HAP-1 (cell line): ENCODE measurements at regions not wholly inside any gene's neighbourhood (a gene's known extent, or its start where the extent isn't known, plus 50 kb on each side); places are given as distances from the start of the nearest gene placed in this dataset.

Experiments used
- DNase-seq, 2 experiments: peaks; one replicate each; pipeline ENCODE4 v3.0.0-alpha.2; 2016 to 2020; ENCODE audit warnings: low spot score in 2 of 2
- H3K27me3 ChIP-seq: fragments of 250-450 bp; sonication (Bioruptor Pico); 2 replicates; pipeline ENCODE4 v1.5.1; 2020; ENCODE audit warnings: low read depth, mild to moderate bottlenecking, moderate library complexity
- H3K36me3 ChIP-seq: fragments of 250-450 bp; sonication (Bioruptor Pico); replicated peaks from 2 replicates; pipeline ENCODE4 v1.5.1; 2020; ENCODE audit warnings: mild to moderate bottlenecking
- H3K4me1 ChIP-seq: fragments of 250-450 bp; sonication (Bioruptor Pico); 2 replicates; pipeline ENCODE4 v1.5.1; 2020; ENCODE audit warnings: mild to moderate bottlenecking
- H3K4me3 ChIP-seq: fragments of 250-450 bp; sonication (Bioruptor Pico); 2 replicates; pipeline ENCODE4 v1.5.1; 2020; ENCODE audit warnings: mild to moderate bottlenecking, moderate library complexity
- H3K9me3 ChIP-seq: fragments of 250-450 bp; sonication (Bioruptor Pico); 2 replicates; pipeline ENCODE4 v1.5.1; 2020; ENCODE audit warnings: mild to moderate bottlenecking, moderate library complexity
- in situ Hi-C: fragments of 300-500 bp; cut with MboI; formaldehyde crosslinking; loops from 3 replicates; pipeline ENCODE4 v1.14.3; 2020; ENCODE audit warnings: low sequenced_read_pairs, inconsistent platforms, mixed read lengths

GRCh38 chr20:50321797-50322480 lies 131.3 kb downstream of the CEBPB start:
- in situ Hi-C loops: no loop called here
- Histone ChIP-seq H3K36me3 (no peaks in the 10 kb centered on the region), H3K4me3 (no peak overlapping the region), H3K27me3 (no peaks in the 10 kb centered on the region), H3K4me1 (no peaks in the 10 kb centered on the region), H3K9me3 (no peaks in the 10 kb centered on the region)
- DNase-seq: no peak

GRCh38 chr20:50322703-50323131 lies 132.1 kb downstream of the CEBPB start:
- no peaks in the 10 kb centered on the region for H3K9me3 ChIP-seq
- H3K27me3 ChIP-seq: no peaks in the 10 kb centered on the region
- no peaks in the 10 kb centered on the region for H3K4me1 ChIP-seq
- no peak for DNase-seq
- in situ Hi-C loops: no loop called here
- no peaks in the 10 kb centered on the region for H3K36me3 ChIP-seq
- H3K4me3 ChIP-seq: no peak overlapping the region

DNA sequence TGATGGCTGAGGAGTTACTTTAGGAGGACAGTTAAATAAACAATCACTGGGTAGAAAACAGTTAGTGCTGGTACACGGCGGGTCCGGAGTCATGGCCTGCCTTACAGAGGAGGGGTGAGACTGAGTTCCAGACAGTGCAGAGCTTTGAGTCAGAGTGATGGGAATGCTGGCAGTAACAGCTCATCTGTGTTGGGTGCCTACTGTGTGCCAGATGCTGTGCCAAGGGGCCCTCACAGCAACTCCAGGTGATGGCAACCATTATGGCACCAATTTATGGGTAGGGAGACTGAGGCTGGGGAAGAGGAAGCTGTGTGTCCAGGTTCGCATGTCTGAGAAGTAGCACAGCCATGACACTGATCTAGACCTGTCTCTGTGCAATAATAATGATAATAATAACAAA lies 132.6 kb downstream of the CEBPB start:
- no peak for DNase-seq
- no peaks in the 10 kb centered on the region for H3K9me3 ChIP-seq
- H3K4me1 ChIP-seq: no peaks in the 10 kb centered on the region
- no peaks in the 10 kb centered on the region for H3K27me3 ChIP-seq
- H3K36me3 ChIP-seq: no peaks in the 10 kb centered on the region
- in situ Hi-C loops: no loop called here
- no peak overlapping the region for H3K4me3 ChIP-seq

DNA sequence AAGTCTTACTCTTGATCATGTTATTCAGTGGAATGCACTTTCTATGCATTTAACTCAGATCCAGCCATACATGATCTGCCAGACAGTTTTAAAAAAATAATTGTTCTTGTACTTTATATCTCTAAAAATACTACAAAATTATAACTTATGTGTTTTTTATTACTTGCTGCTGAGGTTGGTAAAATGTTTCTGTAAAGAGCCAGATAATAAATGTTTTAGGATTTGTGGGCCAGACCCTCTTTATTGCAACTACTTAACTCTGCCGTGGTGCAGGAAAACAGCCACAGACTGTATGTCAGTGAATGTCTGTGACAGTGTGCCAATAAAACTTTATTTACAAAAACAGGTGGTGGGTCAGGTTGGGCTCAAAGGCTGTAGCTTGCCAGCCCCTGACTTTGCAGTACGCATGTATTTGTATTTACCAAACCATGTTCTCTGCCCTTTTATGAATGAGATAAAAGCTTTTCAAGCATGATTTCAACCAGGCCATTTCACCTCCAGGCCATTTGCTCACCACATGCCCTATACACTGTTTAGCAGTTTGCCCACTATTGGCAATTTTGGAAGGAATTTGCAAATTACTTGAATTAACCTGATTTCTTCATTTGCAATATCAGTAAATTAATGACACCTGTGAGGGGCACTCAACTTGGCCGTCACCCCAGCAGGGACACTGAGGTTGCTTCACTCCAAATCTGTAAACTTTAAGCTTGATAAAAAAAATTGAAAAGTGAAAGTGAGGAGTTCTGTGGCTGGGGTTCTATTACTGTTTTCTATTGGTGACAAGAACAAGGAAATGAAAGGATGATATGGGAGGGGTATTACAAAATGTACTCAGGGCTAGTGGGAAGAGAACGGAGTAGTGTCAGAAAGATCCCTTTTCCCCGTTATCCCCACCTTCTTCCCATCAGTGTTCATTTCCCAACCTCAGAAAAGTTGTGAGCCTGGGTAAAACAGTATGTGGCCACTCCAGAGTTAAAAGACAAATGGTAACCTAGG lies 133.4 kb downstream of the CEBPB start:
- Histone ChIP-seq H3K36me3 (no peaks in the 10 kb centered on the region), H3K4me1 (no peaks in the 10 kb centered on the region), H3K27me3 (no peaks in the 10 kb centered on the region), H3K4me3 (no peak overlapping the region), H3K9me3 (no peaks in the 10 kb centered on the region)
- in situ Hi-C loops: no loop called here
- no peak for DNase-seq

DNA sequence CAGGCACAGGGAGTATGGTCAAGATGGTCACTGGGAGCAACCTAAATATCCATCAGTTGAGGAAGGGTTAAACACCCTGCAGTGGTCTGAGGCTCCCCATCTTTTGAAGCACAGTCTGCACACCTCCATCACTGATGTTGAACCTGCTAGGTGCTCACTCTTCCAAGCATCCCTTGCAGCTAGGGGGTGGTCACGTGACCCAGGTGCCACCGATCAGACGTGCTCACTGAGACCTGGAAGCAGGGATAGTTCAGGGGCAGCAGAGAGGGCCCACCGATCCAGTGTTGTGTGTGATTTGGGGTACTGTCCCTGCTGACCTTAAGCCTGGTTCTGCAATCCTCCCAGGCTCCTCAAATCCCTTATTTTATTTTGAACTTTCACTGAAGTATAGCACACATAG lies 134.6 kb downstream of the CEBPB start:
- no peak overlapping the region for H3K4me3 ChIP-seq
- in situ Hi-C loops: no loop called here
- no peaks in the 10 kb centered on the region for H3K4me1 ChIP-seq

GRCh38 chr20:50325651-50326050 lies 135.0 kb downstream of the CEBPB start:
- no peaks in the 10 kb centered on the region for H3K4me1 ChIP-seq
- H3K36me3 ChIP-seq: no peaks in the 10 kb centered on the region
- DNase-seq: no peak
- H3K4me3 ChIP-seq: no peak overlapping the region
- no peaks in the 10 kb centered on the region for H3K9me3 ChIP-seq
- in situ Hi-C loops: no loop called here
- H3K27me3 ChIP-seq: no peaks in the 10 kb centered on the region

More for the DNA sequence above, 134.6 kb downstream of the CEBPB start:
- H3K9me3 ChIP-seq: no peaks in the 10 kb centered on the region
- no peak for DNase-seq
- H3K36me3 ChIP-seq: no peaks in the 10 kb centered on the region
- H3K27me3 ChIP-seq: no peaks in the 10 kb centered on the region

- no peak overlapping the region for H3K4me3 ChIP-seq
Measured at GRCh38 chr20:50327666-50328065, 137.0 kb downstream of the CEBPB start.

GRCh38 chr20:50328222-50328979 lies 137.8 kb downstream of the CEBPB start:
- Histone ChIP-seq H3K4me1 (no peaks in the 10 kb centered on the region), H3K9me3 (no peaks in the 10 kb centered on the region)
- in situ Hi-C loops: no loop called here

More at GRCh38 chr20:50327666-50328065, 137.0 kb downstream of the CEBPB start:
- in situ Hi-C loops: no loop called here
- H3K27me3 ChIP-seq: no peaks in the 10 kb centered on the region
- H3K36me3 ChIP-seq: no peaks in the 10 kb centered on the region
- H3K9me3 ChIP-seq: no peaks in the 10 kb centered on the region
- no peak for DNase-seq
- no peaks in the 10 kb centered on the region for H3K4me1 ChIP-seq

GRCh38 chr20:50328996-50329898 lies 138.6 kb downstream of the CEBPB start:
- Histone ChIP-seq H3K27me3 (no peaks in the 10 kb centered on the region), H3K36me3 (no peaks in the 10 kb centered on the region), H3K4me1 (no peaks in the 10 kb centered on the region), H3K9me3 (no peaks in the 10 kb centered on the region), H3K4me3 (no peak overlapping the region)
- in situ Hi-C loops: no loop called here
- DNase-seq: no peak

More at GRCh38 chr20:50328222-50328979, 137.8 kb downstream of the CEBPB start:
- DNase-seq: no peak
- Histone ChIP-seq H3K36me3 (no peaks in the 10 kb centered on the region), H3K4me3 (no peak overlapping the region), H3K27me3 (no peaks in the 10 kb centered on the region)

DNA sequence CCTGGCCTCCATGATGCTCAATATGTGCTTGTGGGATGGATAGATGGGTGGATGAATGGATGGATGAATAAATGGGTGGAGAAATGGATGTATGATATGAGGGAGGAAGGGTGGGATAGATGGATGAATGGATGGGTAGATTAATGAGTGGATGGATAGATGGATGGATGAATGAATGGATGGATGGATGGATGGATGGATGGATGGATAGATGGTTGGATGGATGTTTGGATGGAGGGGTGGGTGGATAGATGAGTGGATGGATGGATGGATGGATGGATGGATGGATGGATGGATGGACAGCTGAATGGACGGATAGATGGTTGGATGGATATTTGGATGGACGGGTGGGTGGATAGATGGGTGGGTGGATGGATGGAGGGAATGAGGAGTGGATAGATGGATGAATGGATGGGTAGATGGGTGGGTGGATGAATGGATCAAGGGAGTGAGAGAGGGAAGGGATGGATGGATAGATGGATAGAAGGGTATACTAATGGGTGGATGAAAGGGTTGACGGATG lies 139.4 kb downstream of the CEBPB start:
- Histone ChIP-seq H3K27me3 (no peaks in the 10 kb centered on the region), H3K9me3 (no peaks in the 10 kb centered on the region), H3K36me3 (no peaks in the 10 kb centered on the region), H3K4me1 (no peaks in the 10 kb centered on the region), H3K4me3 (no peak overlapping the region)
- no peak for DNase-seq
- in situ Hi-C loops: no loop called here

GRCh38 chr20:50330504-50331313 lies 140.1 kb downstream of the CEBPB start:
- Histone ChIP-seq H3K27me3 (no peaks in the 10 kb centered on the region), H3K4me1 (no peaks in the 10 kb centered on the region), H3K36me3 (no peaks in the 10 kb centered on the region), H3K4me3 (no peak overlapping the region), H3K9me3 (no peaks in the 10 kb centered on the region)
- in situ Hi-C loops: no loop called here
- no peak for DNase-seq
